Right renal pelvis (tissue), 4 donors: ENCODE measurements at regions not wholly inside any gene's neighbourhood (a gene's known extent, or its start where the extent isn't known, plus 50 kb on each side); places are given as distances from the start of the nearest gene placed in this dataset.

ENCODE experiments used
- DNase-seq, 4 donors: peaks; one replicate each; pipeline ENCODE4 v3.0.0-alpha.2; 2013; ENCODE audit warnings: low read depth in 4 of 4, low spot score in 3 of 4, missing footprints in 1 of 4

GRCh38 chr20:7378864-7379605 is 561.2 kb downstream of the HAO1 start:
- no peak for DNase-seq

- no peak for DNase-seq
These were observed 560.5 kb downstream of the HAO1 start for GRCh38 chr20:7379621-7380220.

GRCh38 chr20:7383216-7383615 is 557.0 kb downstream of the HAO1 start:
- DNase-seq = no peak

DNA sequence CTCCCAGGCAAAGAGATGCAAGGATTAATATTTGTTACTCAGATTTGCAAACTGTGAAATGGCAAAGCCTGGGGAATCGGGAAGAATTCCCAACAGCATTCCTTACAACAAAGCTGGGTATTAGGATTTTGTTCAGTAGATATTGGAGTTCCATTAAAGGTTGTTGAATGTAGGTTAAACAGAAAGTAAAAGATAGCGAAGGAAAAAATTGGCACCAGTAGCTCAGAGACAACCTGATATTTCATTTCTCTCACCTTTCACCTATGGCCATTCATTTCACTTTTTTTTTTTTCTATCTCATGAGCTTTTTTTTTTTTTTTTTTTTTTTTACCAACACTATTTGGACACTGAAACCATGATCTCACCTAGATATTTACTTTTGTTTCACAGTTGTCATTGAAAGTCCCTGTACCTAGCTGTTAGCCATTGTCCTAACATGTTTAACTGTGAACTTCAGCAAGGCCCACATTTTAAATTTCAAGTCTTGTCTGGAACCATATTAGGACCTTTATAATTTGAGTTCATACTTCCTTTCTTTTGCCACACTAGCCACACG is 552.5 kb downstream of the HAO1 start:
- DNase-seq = no peak

- DNase-seq = no peak
These were observed 551.0 kb downstream of the HAO1 start for GRCh38 chr20:7389216-7389615.

DNA sequence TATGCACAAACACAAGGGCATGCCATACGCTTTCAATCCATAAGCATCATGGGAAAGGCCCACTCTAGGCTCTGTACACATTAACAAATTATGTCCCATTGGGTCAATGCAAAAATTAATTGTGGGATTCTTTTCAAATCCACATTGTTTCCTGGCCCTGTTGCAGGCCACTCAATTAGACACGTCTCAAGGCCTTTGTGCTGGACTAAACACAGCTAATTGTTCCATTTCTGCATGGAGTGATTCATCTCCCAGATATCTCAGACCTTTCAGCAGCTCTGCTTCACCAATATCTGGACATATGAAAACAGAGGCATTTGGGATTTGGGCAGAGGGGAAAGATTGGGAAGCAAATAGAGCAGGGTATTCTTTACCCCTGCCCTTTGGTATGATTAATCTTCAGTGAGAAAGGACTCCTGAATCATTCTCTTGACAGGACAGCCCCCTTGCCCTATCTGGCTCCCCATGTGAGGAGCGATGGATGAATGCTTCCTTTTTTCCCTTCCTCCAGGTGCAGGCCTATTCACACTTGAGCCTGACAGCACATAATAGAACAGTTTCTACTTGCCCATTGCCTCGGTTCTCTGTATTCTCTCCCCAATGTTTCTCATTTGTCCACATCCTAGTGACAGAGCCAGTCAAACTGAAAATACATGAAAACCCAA is 547.6 kb downstream of the HAO1 start:
- no peak for DNase-seq

DNA sequence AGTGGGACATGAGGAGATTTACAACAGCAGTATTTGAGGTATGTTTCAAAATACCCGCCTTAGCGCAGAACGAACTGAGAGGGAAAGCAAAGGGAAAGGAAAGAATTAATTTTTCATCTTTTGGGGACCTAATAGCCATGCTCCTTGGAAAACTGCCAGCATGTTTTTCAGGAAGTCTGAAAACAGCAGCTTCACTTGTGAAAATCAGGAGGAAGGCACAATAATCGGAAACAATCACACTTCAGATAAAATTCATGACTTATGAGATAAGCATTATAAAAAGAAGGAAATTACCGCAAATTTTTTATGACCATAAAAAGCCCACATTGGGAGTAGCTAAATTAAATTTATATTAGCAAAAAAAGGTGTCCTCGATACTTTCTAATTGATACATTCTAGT is 541.1 kb downstream of the HAO1 start:
- DNase-seq = no peak

GRCh38 chr20:7399575-7399974 is 540.7 kb downstream of the HAO1 start:
- no peak for DNase-seq

GRCh38 chr20:7406671-7407070 is 533.6 kb downstream of the HAO1 start:
- no peak for DNase-seq

GRCh38 chr20:7410150-7410549 is 530.1 kb downstream of the HAO1 start:
- DNase-seq = no peak

DNA sequence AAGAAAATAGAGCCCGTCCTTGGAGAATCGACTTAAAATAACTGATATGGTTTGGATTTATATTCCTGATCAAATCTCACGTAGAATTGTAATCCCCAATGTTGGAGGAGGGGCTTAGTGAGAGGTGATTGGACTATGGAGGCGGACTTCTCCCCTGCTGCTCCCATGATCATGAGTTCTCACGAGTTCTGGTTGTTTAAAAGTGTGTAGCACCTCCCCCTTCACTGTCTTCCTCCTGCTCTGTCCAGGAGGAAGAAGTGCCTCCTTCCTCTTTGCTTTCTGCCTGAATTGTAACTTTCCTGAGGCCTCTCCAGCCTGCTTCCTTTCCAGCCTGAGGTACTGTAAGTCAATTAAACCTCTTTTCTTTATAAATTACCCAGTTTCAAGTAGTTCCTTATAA is 529.2 kb downstream of the HAO1 start:
- no peak for DNase-seq

- DNase-seq = no peak
These were observed 524.8 kb downstream of the HAO1 start for GRCh38 chr20:7415427-7415826.

DNA sequence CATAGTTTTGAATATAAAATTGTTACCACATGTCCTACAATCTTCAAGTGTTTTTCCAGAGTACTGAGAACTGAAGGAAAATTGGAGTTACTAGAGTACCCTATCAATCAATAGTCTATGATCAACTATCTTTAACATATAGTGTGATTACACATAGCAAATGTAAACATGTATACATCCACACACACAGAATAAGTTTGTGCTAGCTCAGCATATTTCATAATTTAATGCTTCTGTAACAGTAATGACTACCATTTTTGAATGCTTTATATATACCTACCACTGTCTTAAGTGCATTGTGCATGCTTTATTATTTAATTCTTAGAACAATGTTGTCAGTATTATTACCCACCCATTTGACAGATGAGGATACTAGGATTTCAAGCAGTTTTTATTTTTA is 523.9 kb downstream of the HAO1 start:
- no peak for DNase-seq

GRCh38 chr20:7420345-7420744 is 519.9 kb downstream of the HAO1 start:
- no peak for DNase-seq

DNA sequence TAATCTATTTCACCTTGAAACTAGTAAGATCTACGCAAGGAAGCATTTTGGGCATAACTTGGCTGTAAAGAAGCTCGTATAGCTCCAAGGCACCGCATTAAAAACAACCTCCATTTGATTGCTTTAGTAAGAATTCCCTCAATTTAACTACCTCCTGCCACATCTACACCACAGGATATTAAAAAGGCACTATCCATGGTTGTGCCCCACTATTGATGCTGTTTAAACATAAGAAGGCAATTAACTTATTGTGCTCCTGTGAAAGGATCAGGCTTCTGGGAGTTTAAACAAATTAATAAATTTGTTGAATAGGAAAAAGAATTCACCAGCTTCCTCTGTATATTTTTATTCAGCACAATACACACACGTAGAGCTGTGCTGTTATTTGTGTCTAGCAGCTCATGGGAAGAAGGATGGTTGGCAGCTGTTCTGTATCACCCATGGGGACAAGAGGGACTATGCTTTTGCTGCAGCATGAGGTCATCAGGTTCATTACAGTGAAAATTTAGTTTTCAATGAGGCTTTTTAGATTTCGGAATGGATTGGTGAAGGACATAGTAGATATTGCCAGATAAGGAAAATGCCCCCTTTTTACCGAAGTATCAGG is 513.3 kb downstream of the HAO1 start:
- DNase-seq = no peak

- no peak for DNase-seq
These were observed 511.3 kb downstream of the HAO1 start for GRCh38 chr20:7428946-7429345.

DNA sequence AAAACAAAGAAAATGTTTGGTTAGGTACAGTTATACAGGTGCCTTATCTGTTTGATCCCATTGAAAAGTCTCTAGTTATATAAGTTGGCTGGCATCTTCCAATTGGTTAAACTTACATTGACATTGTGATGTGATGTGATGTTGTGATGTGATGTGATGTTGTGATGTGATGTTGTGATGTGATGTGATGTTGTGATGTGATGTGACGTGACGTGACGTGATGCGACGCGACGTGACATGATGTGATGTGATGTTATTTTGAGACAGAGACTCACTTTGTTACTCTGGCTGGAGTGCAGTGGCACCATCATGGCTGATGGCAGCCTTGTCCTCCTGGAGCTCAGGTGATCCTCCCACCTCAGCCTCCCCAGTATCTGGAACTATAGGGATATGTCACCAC is 507.6 kb downstream of the HAO1 start:
- DNase-seq = no peak

GRCh38 chr20:7437311-7437710 is 502.9 kb downstream of the HAO1 start:
- DNase-seq = no peak

DNA sequence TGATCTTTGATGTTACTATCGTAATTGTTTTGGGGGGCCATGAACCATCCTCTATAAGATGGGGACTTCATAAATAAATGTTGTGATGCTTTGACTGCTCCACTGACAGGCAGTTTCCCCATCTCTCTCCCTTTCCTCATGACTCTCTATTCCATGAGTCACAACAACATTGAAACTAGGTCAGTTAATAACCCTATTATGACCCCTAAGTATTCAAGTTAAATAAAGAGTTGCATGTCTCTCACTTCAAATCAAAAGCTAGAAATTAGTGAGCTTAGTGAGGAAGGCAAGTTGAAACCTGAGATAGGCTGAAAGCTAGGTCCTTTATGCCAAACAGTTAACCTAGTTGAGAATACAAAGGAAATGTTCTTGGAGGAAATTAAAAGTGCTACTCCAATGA is 491.0 kb downstream of the HAO1 start:
- DNase-seq = no peak

DNA sequence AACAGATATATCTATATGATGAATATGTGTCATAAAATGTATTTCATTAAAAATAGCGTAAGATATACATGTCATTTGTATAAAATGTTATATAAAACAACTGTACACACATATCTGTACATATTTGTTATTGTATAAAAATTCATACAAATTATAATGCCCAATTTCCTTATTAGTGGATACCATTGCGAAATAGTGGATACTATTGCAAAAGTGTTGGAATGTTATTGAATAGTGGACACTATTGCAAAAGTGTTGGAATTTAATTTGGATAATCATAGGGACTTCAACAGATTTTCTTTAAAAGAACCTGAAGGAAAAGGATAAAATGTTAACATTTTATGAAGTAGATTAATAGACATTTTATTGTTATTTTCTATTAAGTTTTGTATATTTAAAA is 487.4 kb downstream of the HAO1 start:
- DNase-seq = no peak

DNA sequence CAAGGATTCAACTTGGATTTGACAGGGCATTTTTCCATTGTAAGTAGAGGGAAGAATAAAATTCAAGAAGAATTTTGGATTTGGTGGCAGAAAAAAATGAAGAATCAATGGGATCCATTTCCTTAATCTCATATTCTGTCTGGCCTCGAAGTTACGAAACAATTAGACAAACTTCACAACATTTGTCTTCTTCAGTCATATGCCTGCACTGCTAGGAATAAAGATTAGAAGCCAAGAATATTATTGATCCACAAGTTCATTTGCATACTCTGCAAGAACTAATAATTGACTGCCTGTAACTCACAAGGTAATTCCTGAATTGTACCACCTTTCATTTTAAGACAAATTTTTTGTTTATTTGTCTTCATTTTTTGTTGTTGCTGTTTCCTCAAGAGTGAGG is 486.2 kb downstream of the HAO1 start:
- no peak for DNase-seq
